Hematopoietic multipotent progenitor cell treated with erythropoietin and hydrocortisone succinate and interleukin-3 and kit ligand, for 4 days (in vitro differentiated cells): ENCODE measurements at regions not wholly inside any gene's neighbourhood (a gene's known extent, or its start where the extent isn't known, plus 50 kb on each side); places are given as distances from the start of the nearest gene placed in this dataset.

Experiments
- DNase-seq: peaks from one replicate; pipeline ENCODE4 v3.0.0-alpha.2; 2015

GRCh38 chr17:14940938-14941265, 324.2 kb downstream of the PMP22 start:
- DNase-seq, result no peak

DNA sequence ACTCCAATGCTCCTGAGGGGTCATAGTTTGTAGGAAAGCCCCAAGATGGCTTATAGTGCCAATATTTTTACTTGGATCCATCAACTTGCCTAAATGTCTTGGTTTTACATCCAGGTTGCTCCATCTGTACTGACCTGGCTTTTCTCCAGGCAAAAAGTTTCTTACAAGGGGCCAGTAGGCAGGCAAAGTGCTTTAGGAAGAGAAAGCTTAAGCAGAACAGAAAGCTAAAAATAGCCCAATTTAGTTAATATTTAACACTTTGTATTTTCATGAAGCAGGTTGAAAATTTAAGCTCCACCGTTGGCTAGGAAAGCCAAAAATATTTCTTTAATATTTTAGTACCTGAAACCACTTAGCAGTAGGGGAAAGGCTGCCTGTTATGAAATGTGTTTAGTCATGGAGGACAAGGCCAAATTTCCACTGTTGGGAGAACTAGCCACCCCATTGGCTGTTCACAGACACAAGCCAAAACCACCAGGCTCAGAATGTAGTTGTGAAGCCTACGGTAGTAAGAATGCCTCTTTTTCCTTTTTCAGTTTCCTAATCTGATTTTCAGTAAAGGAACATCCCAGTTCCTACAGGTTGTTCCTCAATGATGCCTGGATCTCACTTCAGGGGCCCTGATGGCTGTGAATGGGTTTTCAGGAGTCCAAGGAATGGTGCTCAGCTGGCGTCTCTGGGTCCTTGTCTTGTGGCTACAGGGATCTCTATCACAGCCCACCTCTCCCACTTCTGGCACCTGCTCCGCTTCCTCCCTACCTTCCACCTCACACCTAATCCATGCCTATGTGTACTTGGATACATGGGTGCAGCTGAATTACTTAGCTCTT, 324.8 kb downstream of the PMP22 start:
- DNase-seq, result no peak

GRCh38 chr17:14935845-14936485, 329.2 kb downstream of the PMP22 start:
- no peak for DNase-seq

GRCh38 chr17:14935139-14935841, 329.8 kb downstream of the PMP22 start:
- no peak for DNase-seq

DNA sequence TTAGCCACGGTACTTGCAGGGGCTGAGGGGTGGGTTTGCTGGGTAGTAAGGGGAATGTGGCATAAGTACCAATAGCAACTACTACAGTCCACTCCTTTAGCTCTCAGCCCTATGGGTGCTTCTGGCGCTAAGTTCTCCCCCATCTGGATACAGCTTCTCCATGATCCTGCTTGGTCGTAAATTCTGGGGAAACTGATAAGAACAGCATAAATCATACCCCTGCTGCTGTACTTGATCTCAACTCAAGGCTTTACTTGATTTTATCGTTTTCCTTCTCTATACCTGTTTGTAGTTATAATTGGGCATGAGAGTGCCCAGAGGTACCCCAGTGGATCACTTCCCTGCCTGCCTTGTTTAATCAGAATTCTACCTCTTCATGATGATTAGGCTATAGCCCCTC, 331.4 kb downstream of the PMP22 start:
- DNase-seq, result no peak

DNA sequence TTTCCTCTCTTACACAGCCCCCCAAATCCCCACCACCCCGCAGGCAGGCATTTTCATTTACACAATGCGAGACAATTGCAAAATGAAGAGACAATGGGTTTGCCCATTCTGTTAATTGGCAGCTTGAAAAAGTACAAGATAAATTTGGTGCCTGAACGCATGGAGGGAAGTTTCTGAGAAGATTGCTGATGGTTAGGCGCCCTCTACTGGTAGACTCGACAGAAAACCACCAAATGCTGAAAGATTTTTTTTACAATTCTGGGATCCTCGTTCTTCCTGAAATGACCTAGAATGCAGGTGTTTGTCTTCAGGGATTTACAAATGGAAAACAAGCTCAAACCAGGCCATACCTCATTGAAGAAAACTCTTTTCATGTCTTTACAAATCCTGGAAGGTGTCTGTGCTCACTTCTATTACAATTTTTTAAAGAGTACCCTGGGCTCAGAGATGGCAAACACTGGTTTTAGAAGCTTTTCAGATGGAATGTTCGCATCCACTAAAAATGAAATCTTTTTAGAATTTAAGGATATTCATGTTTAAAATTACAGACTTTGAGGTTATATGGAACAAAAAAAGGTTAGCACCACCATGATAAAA, 338.5 kb downstream of the PMP22 start:
- DNase-seq, result peak; percentile 83

DNA sequence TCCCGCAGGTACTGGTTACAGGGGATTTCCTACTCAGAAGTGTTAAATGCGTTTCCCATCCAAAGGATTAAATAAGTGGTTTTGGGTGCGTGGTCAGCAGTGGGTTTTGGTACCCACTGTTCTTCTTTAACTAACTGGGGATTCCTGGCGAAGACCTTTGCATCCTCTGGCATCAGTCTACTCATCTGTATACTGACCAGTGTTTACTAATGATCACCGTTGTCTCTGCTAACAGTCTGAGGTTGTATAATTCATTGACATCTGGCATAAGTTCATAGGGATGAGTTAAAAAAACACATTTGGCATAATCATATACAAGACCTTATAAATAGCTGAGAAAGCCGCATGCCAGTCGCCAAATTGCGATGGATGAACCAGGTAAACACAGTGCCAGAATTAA, 339.1 kb downstream of the PMP22 start:
- DNase-seq, result no peak

DNA sequence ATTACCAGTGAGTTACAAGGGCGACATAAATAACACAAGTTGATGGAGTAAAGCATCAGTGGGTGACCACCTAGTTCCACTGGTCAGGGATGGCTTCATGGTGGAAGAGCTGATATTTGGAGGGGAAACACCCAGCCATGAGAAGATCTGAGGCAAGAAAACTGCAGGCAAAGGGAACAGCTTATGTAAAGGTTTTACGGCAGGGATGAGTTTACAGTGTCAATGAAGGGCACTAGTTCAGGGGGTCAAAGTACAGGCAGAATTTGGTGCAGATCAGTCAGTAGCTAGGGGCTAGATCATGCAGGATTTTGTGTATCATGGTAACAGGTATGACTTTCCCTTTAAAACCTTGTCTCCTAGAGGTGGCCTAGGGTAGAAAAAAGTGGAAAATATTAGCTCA, 339.6 kb downstream of the PMP22 start:
- DNase-seq, result no peak

DNA sequence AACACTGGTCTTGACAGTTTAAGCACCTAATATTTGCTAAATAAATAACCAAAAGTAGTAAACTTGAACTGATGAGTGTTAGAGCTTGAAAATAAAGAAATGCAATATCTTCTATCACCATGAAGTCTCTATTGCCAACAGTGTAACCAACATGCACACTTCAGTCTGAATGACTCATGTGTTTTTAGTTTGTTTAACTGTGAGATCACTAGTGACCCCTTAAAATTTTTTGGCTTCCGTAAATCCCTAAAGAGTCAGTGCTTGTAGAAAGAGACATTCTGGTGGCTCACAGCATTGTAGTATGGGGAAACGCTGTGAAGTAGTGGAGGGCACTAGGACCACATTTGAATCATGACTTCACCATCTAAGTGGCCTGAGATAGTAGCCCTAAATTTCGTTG, 341.1 kb downstream of the PMP22 start:
- no peak for DNase-seq

DNA sequence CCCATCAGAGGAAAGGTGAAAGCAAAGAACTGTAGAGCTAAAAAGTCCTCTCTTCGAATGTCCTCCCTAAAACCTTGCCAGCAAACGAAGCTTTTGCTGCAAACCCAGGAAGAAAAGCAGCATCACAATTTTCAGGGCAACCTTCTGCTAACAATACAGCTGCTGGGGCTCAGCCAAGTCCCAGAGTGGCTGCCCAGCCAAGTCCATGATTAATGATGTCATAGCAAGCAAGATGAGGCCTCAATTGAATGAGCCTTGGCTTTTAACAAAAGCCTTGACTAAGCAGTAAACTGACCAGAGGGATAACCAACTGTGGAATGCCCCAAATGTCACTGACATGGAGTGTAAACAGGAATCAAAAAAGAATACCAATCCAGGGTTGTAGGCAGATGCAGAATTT, 342.7 kb downstream of the PMP22 start:
- no peak for DNase-seq

GRCh38 chr17:14921936-14922335, 343.2 kb downstream of the PMP22 start:
- peak; percentile 19 for DNase-seq

DNA sequence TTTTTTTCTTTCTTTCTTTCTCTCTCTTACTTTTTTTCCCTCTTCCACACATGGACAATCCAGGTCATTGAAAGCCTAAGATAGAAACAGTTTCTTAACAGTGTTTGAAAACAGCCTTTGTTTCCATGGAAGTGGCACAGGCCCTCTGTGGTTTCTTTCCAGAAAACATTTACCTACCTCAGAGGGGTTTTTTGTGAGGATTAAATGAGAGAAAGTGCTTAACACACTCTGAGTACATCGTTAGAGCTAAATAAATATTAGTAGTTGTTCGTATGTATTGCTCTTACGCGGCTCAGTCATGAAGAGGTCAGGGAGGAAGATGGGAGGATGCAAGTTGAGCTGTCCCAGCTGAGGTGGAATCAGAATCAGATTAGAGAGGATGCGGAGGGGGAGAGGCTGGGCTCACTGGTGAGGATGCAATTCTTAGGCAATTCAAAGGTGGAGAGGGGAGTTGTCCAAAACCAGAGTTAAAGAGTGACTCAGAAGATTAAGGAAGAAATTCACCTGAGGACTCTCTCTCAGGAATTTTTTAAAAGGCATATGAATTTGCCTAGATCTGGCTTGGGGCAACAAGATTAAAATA, 345.4 kb downstream of the PMP22 start:
- no peak for DNase-seq

- no peak for DNase-seq
Observed at GRCh38 chr17:14919094-14919493, 346.0 kb downstream of the PMP22 start.

DNA sequence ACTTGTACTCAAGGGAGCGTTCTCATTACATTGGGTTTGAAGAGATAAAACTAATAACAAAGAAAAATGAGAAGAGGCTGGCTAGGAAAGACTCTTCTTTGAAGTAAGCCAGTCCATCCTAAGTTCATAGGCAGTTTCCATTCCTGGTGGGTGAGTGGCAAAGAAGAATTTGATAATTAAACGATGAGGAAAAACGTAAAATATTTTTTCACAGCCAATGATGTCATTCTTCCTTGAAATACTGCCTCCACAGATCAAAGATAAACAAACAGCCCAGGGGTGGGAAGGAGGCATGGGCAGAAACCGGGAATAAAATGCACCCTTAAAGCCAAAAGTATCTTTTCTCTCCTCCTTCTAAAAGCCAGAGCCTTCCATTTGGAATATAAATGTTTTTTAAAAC, 346.6 kb downstream of the PMP22 start:
- DNase-seq, result no peak

DNA sequence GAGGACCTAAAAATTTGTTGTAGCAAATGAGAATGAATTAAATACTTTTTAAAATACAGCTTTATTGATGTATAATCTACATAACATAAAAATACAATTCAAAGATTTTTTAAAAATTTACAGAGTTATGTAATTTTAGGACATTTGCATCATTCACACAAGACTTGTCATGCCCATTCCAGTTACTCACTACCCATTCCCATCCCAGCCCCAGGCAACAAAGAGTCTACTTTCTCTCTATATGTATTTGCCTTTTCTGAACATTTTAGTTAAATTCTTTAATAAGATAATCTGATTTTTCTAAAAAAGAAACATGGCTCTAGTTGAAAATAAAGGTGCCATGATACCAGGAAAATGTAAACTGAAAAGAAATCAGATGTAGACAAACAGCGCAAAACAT, 354.2 kb downstream of the PMP22 start:
- DNase-seq, result no peak

DNA sequence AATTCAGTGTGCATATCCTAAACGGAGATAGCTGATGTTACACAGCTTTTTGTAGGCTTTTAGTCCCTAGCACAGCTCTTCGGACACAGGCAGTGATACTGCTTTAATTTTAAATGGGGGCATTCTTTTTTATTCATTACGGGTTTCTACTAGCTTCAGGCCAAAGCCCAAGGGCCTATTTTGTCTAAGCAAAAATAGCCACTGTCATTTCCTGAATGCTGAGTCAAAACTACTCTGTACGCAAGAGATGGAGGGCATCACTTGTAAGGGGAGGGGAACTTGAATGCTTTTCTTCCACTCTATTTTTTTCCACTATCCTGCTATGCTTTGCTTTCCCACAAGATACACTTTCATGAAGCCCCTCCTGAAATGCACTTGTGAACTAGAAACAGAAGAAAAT, 360.7 kb downstream of the PMP22 start:
- DNase-seq, result peak; percentile 13

GRCh38 chr17:14903854-14904253, 361.3 kb downstream of the PMP22 start:
- no peak for DNase-seq

- DNase-seq, result no peak
Observed at GRCh38 chr17:14902803-14903202, 362.3 kb downstream of the PMP22 start.

GRCh38 chr17:14902297-14902696, 362.8 kb downstream of the PMP22 start:
- DNase-seq, result no peak

DNA sequence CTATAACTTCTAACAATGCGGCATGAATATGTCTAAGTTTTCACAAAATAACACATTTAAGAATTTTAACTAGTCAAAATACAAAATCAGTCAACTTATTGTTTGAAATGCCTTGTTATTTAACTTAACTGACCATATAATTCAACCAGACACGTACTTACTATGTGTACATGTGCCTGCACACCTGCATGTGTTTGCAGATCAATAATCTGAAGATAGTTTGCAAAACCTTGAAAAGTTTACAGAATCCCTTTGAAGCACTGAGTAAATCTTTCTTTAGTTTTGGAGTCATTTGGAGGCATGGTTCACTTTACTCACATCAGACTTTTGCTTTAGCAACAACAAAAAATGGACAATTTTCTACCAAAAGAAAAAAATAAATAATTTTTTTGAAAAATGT, 363.8 kb downstream of the PMP22 start:
- DNase-seq, result no peak

DNA sequence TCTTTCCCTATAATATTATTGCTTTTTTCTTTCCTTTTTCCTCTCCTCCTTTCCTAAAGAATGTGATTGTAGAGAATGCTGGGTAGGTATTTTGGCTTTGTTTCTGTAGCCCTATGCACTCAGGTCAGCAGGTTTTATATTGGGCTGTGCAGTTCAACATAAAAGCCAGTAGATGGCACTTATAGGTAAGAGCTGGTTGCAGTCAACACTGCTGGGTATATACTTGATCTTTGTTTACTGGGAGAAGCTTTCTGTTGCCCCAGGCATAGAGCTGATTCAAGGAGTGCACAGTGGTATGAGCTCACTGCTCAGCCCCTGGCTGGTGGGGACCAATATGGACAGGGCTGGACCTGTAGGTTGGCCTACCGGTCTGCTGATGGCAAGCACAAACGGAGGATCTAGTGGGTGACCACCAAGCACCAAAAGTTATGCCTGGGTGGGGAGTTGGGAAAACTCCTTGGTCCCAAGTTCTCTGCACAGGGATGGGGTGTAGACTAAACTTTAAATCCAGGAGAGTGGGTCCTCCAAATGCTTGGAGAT, 378.9 kb downstream of the PMP22 start:
- DNase-seq, result peak; percentile 58

- DNase-seq, result no peak
Observed at GRCh38 chr17:14882131-14882530, 383.0 kb downstream of the PMP22 start.
